ENCODE measurements at regions not wholly inside any gene's neighbourhood (a gene's known extent, or its start where the extent isn't known, plus 50 kb on each side); places are given as distances from the start of the nearest gene placed in this dataset.
"Not testable (repeated sequence)": the region's sequence is repeated elsewhere in the genome, so short reads cannot be mapped to it uniquely, and the experiment has no call there.

DNA sequence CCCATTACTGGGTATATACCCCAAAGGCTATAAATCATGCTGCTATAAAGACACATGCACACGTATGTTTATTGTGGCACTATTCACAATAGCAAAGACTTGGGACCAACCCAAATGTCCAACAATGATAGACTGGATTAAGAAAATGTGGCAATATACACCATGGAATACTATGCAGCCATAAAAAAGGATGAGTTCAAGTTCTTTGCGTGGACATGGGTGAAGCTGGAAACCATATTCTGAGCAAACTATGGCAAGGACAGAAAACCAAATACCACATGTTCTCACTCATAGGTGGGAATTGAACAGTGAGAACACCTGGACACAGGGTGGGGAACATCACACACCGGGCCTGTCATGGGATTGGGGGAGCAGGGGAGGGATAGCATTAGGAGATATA, 54.4 kb upstream of the MUCL1 start:
- not testable (repeated sequence) for H3K4me3 ChIP-seq (ENCODE audit: low read depth, low read length); H3K27me3 ChIP-seq (ENCODE audit: control insufficient read depth, insufficient read depth, low read length); H3K27ac ChIP-seq; H3K9ac ChIP-seq; H3K9me3 ChIP-seq (ENCODE audit: control insufficient read depth, low read length); H3K79me2 ChIP-seq; H3K4me1 ChIP-seq; H3K36me3 ChIP-seq (ENCODE audit: control insufficient read depth, insufficient read depth, low read length); H3K4me2 ChIP-seq (ENCODE audit: low read length); H2AFZ ChIP-seq

DNA sequence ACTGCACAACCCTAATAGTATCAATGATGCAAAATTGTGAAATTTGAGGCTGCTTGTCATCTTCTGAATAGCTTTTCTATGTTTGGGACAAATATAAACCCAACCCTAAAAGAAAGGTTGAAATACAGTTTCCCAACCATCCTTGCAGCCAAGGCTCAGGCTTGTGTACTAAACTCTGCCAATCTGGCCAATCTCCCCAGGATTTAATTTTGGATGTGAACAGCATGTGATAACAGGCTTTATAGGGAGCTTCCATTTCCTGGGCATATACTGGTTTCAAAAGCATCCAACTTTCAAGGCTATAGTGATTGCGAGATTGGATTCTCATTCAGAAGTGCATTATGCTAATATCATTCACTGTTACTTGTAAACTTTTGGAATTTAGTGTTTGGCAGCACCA, 55.7 kb upstream of the MUCL1 start:
- H2AFZ ChIP-seq, result no peak overlapping the region
- no peaks in the 10 kb centered on the region for H3K79me2 ChIP-seq
- H3K9ac ChIP-seq, result no peak overlapping the region
- H3K4me3 ChIP-seq (ENCODE audit: low read depth, low read length), result no peak overlapping the region
- TF ChIP-seq, protein P1, sequence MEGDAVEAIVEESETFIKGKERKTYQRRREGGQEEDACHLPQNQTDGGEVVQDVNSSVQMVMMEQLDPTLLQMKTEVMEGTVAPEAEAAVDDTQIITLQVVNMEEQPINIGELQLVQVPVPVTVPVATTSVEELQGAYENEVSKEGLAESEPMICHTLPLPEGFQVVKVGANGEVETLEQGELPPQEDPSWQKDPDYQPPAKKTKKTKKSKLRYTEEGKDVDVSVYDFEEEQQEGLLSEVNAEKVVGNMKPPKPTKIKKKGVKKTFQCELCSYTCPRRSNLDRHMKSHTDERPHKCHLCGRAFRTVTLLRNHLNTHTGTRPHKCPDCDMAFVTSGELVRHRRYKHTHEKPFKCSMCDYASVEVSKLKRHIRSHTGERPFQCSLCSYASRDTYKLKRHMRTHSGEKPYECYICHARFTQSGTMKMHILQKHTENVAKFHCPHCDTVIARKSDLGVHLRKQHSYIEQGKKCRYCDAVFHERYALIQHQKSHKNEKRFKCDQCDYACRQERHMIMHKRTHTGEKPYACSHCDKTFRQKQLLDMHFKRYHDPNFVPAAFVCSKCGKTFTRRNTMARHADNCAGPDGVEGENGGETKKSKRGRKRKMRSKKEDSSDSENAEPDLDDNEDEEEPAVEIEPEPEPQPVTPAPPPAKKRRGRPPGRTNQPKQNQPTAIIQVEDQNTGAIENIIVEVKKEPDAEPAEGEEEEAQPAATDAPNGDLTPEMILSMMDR (IDR thresholded peaks at IDR 0.05), result no peak
- H3K27ac ChIP-seq, result no peak overlapping the region
- H3K4me1 ChIP-seq, result no peaks in the 10 kb centered on the region
- H3K4me2 ChIP-seq (ENCODE audit: low read length), result no peak overlapping the region
- H3K27me3 ChIP-seq (ENCODE audit: control insufficient read depth, insufficient read depth, low read length), result no peaks in the 10 kb centered on the region
- no peaks in the 10 kb centered on the region for H3K9me3 ChIP-seq (ENCODE audit: control insufficient read depth, low read length)
- H3K36me3 ChIP-seq (ENCODE audit: control insufficient read depth, insufficient read depth, low read length), result no peaks in the 10 kb centered on the region

DNA sequence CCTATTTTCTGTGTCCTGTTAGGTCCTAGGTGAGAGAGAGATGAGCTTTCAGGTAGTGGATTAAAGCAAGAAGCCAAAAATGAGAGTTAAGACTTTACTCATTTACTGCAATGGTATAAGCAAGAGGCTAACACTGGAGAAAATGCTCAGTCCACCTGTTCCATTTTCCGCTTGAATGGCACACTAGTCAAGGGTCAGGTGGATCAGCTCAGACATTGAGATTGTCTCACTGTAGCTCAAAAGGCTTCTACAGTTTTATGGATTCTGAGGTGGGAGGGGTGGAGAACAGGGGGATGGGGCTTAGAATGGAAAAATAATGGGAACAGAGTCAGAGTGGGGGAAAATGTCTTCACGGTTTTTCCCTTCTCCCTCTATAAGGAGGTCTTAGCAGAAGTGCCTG, 57.3 kb upstream of the MUCL1 start:
- Histone ChIP-seq H3K9me3 (ENCODE audit: control insufficient read depth, low read length) (no peaks in the 10 kb centered on the region), H2AFZ (no peak overlapping the region), H3K79me2 (no peaks in the 10 kb centered on the region), H3K27ac (no peak overlapping the region), H3K36me3 (ENCODE audit: control insufficient read depth, insufficient read depth, low read length) (no peaks in the 10 kb centered on the region), H3K4me1 (no peaks in the 10 kb centered on the region), H3K27me3 (ENCODE audit: control insufficient read depth, insufficient read depth, low read length) (no peaks in the 10 kb centered on the region), H3K4me2 (ENCODE audit: low read length) (no peak overlapping the region), H3K9ac (no peak overlapping the region), H3K4me3 (ENCODE audit: low read depth, low read length) (no peak overlapping the region)
- TF ChIP-seq, protein P1 (IDR thresholded peaks at IDR 0.05), result no peak

GRCh38 chr12:54795644-54796043, 58.7 kb upstream of the MUCL1 start:
- H3K4me1 ChIP-seq, result no peaks in the 10 kb centered on the region
- H3K79me2 ChIP-seq, result no peaks in the 10 kb centered on the region
- H2AFZ ChIP-seq, result no peak overlapping the region
- H3K36me3 ChIP-seq (ENCODE audit: control insufficient read depth, insufficient read depth, low read length), result no peaks in the 10 kb centered on the region
- no peak overlapping the region for H3K9ac ChIP-seq
- H3K27me3 ChIP-seq (ENCODE audit: control insufficient read depth, insufficient read depth, low read length), result no peaks in the 10 kb centered on the region
- H3K27ac ChIP-seq, result no peak overlapping the region
- TF ChIP-seq, protein P1 (IDR thresholded peaks at IDR 0.05), result no peak
- no peak overlapping the region for H3K4me2 ChIP-seq (ENCODE audit: low read length)
- no peak overlapping the region for H3K4me3 ChIP-seq (ENCODE audit: low read depth, low read length)
- no peaks in the 10 kb centered on the region for H3K9me3 ChIP-seq (ENCODE audit: control insufficient read depth, low read length)

GRCh38 chr12:54786081-54786480, 68.2 kb upstream of the MUCL1 start:
- H3K4me1 ChIP-seq, result no peaks in the 10 kb centered on the region
- H3K27me3 ChIP-seq (ENCODE audit: control insufficient read depth, insufficient read depth, low read length), result no peaks in the 10 kb centered on the region
- no peak overlapping the region for H2AFZ ChIP-seq
- H3K9ac ChIP-seq, result no peak overlapping the region
- TF ChIP-seq, protein P1 (IDR thresholded peaks at IDR 0.05), result no peak
- no peaks in the 10 kb centered on the region for H3K79me2 ChIP-seq
- H3K4me2 ChIP-seq (ENCODE audit: low read length), result no peak overlapping the region
- H3K36me3 ChIP-seq (ENCODE audit: control insufficient read depth, insufficient read depth, low read length), result peaks cover 3% of the 10 kb centered on the region
- peaks cover 3% of the 10 kb centered on the region for H3K9me3 ChIP-seq (ENCODE audit: control insufficient read depth, low read length)
- no peak overlapping the region for H3K27ac ChIP-seq
- H3K4me3 ChIP-seq (ENCODE audit: low read depth, low read length), result no peak overlapping the region
